Skeletal muscle cell (primary cell): ENCODE measurements at regions not wholly inside any gene's neighbourhood (a gene's known extent, or its start where the extent isn't known, plus 50 kb on each side); places are given as distances from the start of the nearest gene placed in this dataset.
"Not testable (repeated sequence)": the region's sequence is repeated elsewhere in the genome, so short reads cannot be mapped to it uniquely, and the experiment has no call there.

ENCODE experiments used
- DNase-seq: peaks from one replicate; pipeline ENCODE4 v3.0.0-alpha.2; 2010; ENCODE audit warnings: low read depth
- H3K4me3 ChIP-seq: 2 replicates; pipeline ENCODE4 v1.5.1; 2011; ENCODE audit warnings: low read depth, mild to moderate bottlenecking, control low read depth, low read length, moderate library complexity

DNA sequence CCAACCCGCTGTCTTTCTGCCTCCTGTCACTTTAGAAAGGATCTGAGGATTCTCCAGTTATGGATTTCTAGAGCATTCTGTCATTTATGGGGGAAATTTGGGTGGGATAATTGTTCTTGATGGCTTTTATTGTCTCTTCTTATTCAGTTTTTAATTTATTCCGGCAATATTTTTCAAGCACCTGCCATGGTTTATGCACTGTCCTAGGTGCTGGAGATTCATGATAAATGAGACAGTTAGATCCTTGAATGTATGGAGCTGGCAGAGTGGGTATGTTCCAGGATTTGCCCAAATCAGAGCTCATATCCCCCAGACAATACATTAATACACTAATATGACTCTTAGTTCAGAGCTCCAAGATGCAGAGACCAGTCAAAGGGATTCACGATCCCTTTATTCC lies 146.8 kb upstream of the PRKCQ start:
- H3K4me3 ChIP-seq = no peak overlapping the region
- no peak for DNase-seq

DNA sequence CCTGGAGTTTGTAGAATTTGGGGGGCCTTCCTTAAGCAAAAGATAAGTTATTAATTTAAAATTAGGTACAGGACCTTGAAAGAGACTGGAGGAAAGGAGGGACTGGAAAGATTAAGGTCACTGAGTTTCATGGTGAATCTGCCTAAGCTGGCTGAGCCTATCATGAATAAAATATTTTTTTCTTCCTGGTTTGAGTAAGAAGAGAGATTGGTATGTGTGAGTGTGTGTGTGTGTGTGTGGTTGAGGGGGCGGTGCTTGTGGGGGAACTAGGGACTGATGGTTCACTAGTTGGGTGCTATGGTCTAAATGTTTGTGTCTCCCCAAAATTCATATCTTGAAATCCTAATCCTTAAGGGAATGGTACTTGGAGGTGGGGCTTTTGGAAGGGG lies 142.5 kb upstream of the PRKCQ start:
- no peak for DNase-seq
- H3K4me3 ChIP-seq = no peak overlapping the region

DNA sequence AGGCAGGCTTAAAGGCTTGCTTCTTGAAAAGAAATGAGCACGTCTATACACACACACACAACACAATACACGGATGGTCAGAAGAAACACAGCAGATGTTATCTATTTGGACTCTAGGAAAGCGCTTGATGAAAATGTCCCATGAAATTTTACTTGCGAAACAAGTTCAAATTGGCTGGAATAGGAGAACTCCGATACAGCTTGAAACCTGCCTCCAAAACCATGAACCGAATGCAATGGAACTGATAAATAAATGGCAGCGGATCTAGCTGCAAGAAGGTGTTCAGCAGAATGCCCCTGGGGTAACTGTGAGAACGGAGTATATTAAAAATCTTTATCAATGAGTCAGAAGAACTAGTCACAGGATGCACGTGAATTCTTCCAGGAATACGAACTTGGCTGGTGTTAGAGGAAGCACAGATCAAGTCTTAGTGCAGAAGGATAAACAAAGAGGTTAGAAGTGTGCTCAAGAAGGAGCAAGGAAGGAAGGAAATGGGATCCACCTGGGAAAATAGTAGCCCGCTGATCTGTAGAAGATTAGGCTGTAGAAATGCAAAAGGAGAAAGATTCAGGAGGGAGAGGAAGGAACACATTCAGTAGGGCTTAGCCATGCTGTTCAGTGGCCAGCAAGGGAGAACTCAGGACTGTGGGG lies 142.0 kb upstream of the PRKCQ start:
- peak; percentile 92 for DNase-seq
- H3K4me3 ChIP-seq = no peak overlapping the region

DNA sequence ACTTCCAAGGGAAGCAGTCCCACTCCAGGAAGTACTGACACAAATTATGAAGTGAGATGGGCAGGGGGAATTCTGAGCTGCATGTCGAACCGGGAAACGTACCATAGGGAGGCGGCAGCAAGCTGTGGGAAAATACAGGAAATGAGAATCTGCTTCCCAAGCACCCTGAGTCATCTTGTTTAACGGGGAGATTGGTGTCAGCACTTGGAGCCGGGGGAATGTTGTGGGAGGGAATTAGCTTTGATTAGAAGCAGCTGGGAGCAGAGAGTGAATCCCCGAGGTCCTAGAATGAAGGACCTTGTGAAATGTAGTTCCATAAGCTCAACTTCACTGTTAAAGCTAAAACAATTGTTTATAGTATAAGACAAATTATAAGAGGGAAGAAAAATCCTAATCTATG lies 141.4 kb upstream of the PRKCQ start:
- peak; percentile 96 for DNase-seq
- H3K4me3 ChIP-seq = no peak overlapping the region

DNA sequence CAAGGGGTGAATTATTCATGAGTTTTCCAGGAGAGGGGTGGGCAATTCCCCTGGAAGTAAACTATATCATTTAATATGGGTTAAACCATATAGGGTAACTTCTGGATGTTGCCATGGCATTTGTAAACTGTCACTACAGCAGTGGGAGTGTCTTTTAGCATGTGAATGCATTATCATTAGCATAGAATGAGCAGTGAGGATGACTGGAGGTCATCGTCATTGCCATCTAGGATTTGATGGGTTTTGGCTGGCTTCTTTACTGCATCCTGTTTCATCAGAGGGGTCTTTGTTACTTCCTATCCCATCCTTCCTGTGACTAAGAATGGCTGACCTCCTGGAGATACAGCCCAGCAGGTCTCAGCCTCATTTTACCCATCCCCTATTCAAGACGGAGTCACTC lies 139.5 kb upstream of the PRKCQ start:
- DNase-seq = no peak

DNA sequence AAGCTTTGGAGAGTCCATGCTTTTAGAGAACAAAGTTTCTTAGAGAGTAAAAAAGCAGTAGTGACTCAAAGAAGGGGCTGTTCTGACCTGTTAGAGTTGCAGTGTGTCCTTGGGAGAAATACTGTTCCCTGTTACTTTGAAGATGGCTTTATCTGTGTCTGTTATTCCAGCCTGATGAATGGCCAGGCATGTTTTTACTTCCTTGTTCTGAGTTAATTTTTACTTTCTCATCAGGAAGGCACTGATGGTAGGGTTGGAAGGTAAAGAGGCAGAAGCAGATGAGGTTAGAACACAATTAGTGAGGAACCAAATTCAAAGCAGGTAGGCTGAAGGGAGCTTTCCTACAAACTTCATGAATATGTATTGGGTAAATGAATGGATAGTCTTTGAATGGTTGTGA lies 138.5 kb upstream of the PRKCQ start:
- H3K4me3 ChIP-seq = no peak overlapping the region
- no peak for DNase-seq

More for the DNA sequence above, 139.5 kb upstream of the PRKCQ start:
- H3K4me3 ChIP-seq = no peak overlapping the region

DNA sequence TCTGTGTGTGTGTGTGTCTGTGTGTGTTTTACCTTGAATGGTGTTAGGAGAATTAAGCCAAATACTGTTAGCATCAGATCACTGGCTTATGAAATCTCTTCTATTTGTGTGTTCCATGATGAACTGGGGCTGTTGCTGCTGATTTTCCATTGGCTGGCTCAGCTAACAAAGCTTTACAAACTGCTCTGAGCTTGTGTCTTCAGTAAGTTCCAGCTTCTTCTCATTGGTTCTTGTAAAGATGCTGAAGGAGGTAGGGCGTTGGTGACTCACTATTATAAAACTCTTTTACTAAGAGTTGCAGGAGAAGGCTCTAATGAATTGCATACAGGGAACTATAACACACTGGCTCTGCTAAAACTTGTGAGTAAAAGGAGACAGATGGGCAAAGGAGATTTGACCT lies 136.4 kb upstream of the PRKCQ start:
- H3K4me3 ChIP-seq = no peak overlapping the region
- no peak for DNase-seq

DNA sequence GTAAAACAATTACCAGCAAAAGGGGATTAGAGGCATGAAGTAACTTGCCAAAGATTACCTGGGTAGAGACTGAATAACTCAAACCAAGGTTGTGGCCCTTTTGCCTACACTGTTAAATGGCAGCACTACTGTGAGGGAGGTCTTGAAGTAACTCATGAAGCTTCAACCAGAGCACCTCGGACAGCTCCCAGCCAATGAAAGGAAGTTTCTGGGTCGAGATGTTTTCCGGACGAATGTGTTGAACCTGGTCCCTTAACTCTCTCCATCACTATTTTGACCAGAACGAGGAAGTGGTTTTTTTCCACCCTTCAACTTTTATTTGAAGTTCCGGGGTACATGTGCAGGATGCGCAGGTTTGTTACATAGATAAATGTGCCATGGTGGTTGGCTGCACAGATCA lies 133.6 kb upstream of the PRKCQ start:
- no peak for DNase-seq
- no peak overlapping the region for H3K4me3 ChIP-seq

DNA sequence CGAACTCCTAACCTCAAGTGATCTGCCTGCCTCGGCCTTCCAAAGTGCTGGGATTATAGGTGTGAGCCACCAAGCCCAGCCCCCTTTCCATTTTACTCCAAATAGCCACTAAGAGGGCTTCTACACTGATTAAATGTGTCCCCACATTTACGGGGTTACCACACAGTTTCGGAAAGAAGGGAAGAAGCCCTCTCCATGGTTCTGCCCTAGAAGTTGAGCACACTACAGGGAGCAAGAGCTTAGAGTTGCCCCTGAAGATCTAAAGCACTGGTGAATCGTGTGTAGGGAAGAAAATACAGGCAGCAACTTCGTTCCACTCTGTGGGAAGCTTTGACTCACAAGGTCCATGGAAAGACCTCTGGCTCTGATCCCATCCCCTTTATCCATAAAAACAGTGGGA lies 133.0 kb upstream of the PRKCQ start:
- H3K4me3 ChIP-seq = no peak overlapping the region
- no peak for DNase-seq

DNA sequence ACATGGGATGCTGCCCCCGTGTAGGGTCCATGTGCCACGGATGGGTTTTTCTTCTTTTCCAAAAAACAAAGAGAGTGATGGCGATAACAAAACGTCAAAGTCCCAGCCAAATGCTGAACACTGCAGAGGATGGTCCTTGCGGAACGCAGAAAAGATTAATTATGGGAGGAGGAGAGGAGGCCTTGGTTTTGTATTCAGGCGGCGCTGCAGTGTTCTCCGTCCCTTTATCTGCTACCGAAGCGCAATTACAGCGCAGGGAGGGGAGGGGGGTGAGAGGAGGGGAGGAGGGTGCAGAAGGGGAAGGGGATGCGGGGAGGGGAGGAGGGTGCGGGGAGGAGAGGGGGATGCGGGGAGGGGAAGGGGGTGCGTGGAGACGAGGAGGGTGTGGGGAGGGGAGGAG lies 131.8 kb upstream of the PRKCQ start:
- H3K4me3 ChIP-seq = no peak overlapping the region

DNA sequence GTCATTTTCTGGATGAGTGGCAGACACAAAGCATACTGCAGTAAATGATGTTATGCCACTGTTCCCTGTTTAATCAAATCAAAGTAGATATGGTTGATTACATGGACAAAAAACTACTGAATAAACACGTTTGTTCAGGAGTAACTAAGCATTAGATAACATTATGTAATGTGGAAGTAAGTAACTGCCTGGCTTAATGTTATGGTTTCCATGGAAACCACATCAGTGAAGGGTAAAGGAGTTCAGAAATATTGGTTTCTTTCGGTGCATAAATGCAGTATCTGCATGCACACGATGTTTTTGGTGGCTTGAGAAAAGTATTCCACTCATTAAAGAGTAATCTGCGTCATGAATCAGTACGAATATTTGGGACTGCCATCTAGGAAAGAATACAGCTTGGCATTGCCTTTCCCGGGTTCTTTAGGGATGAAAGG lies 131.3 kb upstream of the PRKCQ start:
- no peak for DNase-seq
- H3K4me3 ChIP-seq = no peak overlapping the region

More for the DNA sequence above, 131.8 kb upstream of the PRKCQ start:
- no peak for DNase-seq

DNA sequence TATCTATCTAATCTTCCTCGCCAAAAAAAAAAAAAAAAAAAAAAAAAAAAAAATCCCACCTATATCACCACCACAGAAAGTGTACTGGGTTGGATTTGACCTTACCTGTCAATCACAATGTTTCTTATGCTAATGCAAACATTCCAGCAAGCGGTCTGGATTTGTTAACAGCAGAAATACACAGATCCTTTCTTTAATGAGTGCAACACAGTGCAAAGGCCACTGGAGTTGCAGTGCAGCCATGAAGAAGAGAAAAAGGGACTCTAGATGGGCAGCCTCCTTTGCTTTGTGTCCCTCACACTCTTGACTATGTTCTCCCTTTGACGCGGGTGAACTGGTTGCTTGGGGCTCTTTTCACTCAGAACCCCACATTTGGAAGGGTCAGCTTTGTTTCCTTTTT lies 127.3 kb upstream of the PRKCQ start:
- no peak for DNase-seq
- H3K4me3 ChIP-seq = no peak overlapping the region

DNA sequence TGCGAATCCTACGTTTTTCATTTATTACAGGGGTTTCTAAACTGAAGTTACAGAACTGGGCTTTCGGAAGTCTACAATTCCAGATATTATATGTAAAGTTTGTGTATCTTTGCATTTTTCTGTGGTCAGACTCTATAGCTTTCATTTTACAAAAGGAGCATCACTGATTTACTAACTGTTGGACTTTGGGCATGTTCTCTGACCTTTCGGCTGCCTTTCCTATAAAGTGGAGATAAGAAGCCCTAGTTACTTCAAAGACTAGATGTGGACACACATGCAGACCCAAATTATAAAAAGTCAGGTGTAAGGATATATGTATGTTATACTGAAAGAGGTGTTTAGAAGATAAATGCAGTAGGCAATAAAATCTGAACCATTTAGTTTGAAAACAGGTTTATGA lies 126.6 kb upstream of the PRKCQ start:
- no peak for DNase-seq

DNA sequence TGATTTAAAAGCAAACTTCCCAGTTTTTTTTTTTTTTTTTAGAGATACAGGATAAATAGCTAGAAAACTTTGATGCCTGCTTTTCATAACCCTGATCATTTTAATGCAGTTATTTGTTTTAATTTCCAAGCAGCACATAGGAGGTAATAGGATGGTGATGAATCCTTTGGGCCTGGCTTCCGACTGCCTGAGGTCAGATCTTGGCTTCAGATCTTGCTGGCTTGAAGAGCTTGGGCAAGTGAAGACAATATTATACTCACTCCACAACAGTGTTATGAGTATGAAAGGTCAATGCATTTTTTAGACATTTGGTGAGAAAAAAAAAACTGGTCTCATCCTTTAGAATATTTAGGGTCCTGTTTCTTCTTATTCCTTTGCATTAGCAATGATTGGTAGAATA lies 124.8 kb upstream of the PRKCQ start:
- no peak for DNase-seq
- H3K4me3 ChIP-seq = no peak overlapping the region

More for the DNA sequence above, 126.6 kb upstream of the PRKCQ start:
- H3K4me3 ChIP-seq = no peak overlapping the region

DNA sequence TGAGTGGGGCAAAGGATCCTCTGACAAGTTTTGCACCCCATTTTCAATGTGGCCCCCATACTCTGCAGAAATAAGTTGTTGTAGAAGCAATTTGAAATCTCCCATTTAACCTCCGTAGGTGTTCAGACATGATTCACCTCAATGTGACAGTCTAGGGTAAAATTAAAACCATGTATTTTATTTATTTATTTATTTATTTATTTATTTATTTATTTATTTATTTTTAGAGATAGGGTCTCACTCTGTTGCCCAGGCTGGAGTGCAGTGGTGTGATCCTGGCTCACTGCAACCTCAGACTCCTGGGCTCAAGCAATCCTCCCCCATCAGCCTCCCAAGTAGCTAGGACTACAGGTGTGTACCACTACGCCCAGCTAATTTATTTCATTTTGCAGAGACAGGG lies 122.8 kb upstream of the PRKCQ start:
- DNase-seq = not testable (repeated sequence)

DNA sequence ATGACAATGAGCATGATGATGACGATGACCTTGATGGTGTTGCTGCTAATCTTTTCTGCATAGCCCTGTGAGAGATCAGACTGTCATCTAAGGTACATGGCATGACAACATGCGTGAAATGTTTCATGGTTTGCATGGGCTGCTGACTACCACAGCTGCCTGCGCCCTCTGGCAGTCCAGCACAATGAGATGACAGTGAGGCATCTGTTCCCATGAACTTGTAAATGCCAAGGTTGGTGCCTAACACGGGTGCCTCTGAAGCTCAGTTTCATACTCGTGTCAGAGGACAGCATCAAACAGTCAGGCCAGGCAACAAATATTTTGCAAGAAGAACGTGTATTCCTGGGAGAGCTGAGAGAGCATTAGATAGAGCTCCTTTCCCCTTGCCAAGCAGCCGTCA lies 122.0 kb upstream of the PRKCQ start:
- H3K4me3 ChIP-seq = no peak overlapping the region
- DNase-seq = no peak

More for the DNA sequence above, 122.8 kb upstream of the PRKCQ start:
- not testable (repeated sequence) for H3K4me3 ChIP-seq

DNA sequence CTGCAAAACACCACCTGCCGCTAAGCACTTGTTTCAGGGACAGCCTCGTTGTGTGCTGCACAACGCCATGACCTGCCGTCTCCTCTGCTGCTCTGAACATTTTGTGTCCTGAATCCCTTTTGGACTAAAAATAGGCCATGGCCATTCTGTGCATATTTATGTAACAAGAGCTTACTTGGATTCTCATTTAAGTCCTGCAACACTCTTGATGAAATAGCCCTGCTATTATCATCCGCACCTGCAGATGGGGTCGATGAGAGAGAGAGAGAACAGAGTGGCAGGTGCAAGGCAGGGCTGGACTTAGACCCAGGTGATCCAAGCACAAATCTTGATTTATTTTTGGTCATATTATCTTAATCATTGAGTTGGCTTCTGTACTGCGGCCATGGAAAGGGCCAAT lies 121.2 kb upstream of the PRKCQ start:
- H3K4me3 ChIP-seq = no peak overlapping the region
- DNase-seq = no peak

DNA sequence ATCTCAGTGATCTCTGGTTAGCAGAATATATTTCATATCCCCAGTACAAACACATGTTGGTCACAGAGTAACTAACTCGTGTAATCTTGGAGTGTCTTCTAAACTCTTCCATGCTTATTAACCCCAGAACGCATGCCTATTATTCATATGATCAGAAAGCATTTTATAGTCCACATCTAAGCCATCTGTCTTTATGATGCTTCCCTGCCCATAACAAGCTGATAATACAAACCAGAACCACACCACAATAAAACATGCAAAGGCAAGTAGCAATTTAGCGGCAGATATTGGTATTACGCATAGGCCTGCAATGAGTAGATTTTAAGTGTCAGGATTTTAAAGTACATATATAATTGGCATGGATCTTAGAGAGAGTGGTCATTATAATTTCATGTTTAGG lies 120.0 kb upstream of the PRKCQ start:
- no peak overlapping the region for H3K4me3 ChIP-seq
- no peak for DNase-seq

DNA sequence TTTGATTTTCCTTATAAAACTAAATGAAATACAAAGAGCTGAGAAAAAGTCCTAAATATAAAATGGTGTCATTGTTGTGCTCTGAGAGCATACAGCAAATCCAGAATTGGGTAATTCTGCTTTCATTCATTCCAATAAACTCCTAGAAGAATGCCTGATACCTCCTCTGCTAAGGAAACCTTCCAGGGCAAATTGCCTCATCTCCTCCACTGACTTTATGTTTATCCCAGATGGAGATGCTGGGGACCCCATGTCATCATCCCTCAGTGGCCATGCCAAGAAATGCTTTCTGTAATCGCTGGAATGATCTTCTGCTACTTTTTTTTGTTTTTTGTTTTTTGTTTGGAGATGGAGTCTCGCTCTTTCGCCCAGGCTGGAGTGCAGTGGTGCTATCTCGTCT lies 119.3 kb upstream of the PRKCQ start:
- H3K4me3 ChIP-seq = no peak overlapping the region

DNA sequence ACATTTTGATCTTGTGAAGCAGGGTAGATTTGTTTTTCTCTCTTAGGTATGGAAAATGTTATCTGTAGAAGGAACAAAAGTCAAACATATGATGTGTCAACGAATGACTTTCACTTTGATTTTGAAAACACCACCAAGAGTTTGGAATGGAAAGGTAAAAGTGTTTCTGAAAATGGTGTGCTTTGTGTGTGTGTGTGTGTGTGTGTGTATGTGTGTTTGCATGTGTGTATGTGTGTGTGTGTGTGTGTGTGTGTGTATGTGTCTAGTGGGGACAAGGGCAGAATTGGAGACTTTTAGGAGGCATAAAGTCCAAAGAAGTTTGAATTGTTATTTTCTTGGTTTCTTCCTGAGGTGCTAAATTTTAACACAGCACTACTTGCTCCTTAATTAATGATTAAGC lies 115.4 kb upstream of the PRKCQ start:
- H3K4me3 ChIP-seq = no peak overlapping the region
- no peak for DNase-seq

More for the DNA sequence above, 119.3 kb upstream of the PRKCQ start:
- no peak for DNase-seq

DNA sequence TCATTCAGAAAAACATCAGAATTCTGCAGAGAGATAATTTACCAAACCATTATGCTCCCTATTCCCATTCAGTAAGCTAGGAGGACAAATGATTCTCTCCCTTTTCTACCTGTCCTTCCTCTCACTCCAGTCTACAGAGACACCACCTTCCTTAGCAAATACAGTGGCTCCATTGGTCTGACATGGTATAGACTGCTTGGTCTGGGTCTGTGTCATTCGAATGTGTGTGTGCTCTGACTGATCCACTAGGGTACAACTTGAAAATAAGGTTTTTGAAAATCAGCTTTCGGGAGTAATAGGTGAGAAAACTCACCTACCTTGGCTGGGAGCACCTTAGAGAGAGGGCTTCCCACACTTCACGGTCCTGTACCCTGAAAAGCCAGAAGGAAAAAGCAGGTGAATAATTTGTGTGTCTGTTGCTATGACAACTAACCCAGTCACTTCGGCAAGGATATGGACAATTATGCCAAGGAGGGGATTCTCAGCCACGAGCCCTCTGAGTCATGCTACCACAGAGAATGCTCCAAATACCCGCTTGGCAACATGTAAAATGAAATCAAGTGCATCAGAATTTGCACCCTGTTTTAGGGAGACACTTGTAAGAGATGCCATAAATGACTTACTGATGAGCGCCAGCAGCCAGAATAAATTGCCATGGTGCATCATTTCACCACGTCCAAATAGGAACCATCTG lies 114.5 kb upstream of the PRKCQ start:
- no peak for DNase-seq
- no peak overlapping the region for H3K4me3 ChIP-seq
